ENCODE measurements at regions not wholly inside any gene's neighbourhood (a gene's known extent, or its start where the extent isn't known, plus 50 kb on each side); places are given as distances from the start of the nearest gene placed in this dataset.

DNA sequence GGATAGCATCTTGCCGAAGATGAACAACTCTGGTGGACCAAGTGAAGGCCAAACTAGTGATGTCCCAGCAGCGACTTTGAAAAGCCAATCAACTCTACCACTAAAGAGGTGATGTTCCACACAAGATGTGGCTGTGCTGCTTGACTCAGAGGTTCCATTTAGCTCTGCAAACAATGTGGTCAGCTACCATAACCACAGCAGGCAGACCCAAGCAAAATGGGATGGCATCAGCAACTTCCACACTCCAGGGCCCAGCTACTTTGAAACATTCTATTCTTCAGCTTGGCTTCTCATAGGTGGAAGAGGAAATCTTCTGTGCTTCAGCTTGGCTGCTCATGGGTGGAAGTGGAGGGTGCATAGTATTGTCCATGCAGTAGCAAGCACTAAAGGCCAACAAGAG, 70.5 kb downstream of the IRX2 start:
- TF ChIP-seq, protein P1, sequence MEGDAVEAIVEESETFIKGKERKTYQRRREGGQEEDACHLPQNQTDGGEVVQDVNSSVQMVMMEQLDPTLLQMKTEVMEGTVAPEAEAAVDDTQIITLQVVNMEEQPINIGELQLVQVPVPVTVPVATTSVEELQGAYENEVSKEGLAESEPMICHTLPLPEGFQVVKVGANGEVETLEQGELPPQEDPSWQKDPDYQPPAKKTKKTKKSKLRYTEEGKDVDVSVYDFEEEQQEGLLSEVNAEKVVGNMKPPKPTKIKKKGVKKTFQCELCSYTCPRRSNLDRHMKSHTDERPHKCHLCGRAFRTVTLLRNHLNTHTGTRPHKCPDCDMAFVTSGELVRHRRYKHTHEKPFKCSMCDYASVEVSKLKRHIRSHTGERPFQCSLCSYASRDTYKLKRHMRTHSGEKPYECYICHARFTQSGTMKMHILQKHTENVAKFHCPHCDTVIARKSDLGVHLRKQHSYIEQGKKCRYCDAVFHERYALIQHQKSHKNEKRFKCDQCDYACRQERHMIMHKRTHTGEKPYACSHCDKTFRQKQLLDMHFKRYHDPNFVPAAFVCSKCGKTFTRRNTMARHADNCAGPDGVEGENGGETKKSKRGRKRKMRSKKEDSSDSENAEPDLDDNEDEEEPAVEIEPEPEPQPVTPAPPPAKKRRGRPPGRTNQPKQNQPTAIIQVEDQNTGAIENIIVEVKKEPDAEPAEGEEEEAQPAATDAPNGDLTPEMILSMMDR (IDR thresholded peaks at IDR 0.05), result no peak
- TF ChIP-seq EP300 (IDR thresholded peaks at IDR 0.05), result no peak

All from ovary (tissue), 3 donors.